C1 segment of cervical spinal cord (tissue), 14 donors: ENCODE measurements at regions not wholly inside any gene's neighbourhood (a gene's known extent, or its start where the extent isn't known, plus 50 kb on each side); places are given as distances from the start of the nearest gene placed in this dataset.

Experiments used
- DNase-seq, 14 donors: peaks; one replicate each; lab custom pipeline; 2025; lab: John Stamatoyannopoulos, UW

GRCh38 chr3:76683256-76683655, 356.6 kb upstream of the ROBO2 start:
- no peak for DNase-seq

- DNase-seq: no peak
Measured at GRCh38 chr3:76684946-76685345, 355.0 kb upstream of the ROBO2 start.

GRCh38 chr3:76685858-76686257, 354.0 kb upstream of the ROBO2 start:
- no peak for DNase-seq

- no peak for DNase-seq
Measured at GRCh38 chr3:76687019-76687418, 352.9 kb upstream of the ROBO2 start.

DNA sequence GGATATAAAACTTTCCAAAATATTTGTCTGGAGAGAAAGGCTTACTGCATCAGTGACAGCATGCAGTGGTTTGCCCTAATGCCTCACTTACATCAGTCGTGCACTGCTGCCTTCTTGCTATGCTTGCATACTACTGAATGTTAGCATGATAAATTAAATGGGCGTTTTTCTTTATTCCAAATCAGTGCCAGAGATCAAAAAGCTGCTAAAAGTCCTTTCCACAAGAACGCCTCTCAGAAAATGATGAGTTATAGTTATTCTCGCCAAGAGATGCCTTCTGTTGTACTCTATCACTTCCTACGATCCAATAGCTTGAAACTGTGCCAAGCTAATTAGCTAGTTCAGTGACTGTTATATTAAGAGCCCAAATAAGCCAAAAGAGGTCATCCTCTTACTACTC, 345.8 kb upstream of the ROBO2 start:
- no peak for DNase-seq

DNA sequence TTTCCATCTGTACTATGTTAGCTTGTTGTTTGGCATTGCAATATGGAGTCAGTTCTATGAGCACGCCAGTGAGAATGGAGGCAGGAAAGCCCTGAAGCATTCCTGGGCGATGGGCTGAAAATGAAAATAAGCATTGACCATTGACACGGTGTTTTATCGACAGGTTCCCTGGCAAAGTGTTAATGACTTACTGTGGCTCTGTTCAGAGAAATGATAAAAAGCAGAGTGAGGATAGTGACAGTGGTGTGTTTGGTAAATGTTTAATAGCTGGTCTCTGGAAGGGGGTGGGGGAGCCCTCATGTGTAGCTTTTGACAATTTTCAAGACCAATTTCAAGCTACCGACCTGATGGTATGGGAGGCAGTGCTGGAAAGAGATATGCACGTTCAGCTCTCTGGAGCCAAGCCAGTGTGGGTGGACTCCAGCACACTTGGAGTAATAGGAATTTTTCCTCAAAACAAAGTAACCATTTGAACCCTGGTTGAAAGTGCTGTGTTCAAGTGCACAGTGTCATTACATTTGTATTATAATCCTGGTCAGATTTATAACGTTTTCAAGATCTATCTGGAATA, 341.7 kb upstream of the ROBO2 start:
- DNase-seq: no peak

GRCh38 chr3:76699846-76700245, 340.1 kb upstream of the ROBO2 start:
- DNase-seq: no peak

GRCh38 chr3:76700323-76700722, 339.6 kb upstream of the ROBO2 start:
- no peak for DNase-seq

GRCh38 chr3:76702676-76703075, 337.2 kb upstream of the ROBO2 start:
- no peak for DNase-seq

DNA sequence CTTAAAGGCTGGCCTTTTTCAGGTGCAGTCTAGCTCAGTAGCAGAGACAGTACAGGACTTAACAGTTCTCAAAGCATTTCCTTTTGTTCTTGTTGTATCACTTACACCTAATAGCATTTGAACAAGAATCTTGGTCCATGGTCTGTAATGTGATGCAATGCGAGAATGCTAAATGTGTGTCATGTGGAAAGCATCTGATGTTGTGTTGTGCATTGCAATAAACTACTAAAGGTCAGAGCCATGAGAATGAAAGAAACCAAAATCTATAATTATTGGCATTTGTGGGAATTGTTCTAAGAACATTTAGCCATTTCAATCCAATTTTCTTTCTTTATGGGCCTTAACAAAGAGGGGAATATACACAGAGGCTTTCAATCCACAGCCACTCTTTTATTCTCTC, 324.5 kb upstream of the ROBO2 start:
- no peak for DNase-seq

GRCh38 chr3:76723366-76723765, 316.5 kb upstream of the ROBO2 start:
- no peak for DNase-seq

DNA sequence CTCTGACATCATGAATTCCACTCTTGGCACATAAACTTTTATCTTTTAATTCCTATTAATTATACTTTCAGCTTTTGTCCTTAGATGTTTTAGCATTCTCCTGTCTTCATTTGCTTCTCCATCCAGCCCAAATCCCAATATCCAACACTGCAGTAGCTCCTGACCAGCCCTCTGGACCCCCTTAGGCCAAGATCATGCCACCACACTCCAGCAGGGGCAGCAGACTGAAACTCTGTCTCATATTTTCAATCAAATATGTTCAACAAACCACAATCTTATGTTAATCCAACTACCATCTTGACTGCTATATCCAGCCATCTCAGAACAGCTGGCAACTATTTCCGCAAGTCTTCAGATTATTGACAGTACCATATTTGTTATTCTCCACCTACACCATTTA, 315.8 kb upstream of the ROBO2 start:
- DNase-seq: no peak

GRCh38 chr3:76724706-76725105, 315.2 kb upstream of the ROBO2 start:
- DNase-seq: no peak

- DNase-seq: no peak
Measured at GRCh38 chr3:76726034-76726433, 313.9 kb upstream of the ROBO2 start.

DNA sequence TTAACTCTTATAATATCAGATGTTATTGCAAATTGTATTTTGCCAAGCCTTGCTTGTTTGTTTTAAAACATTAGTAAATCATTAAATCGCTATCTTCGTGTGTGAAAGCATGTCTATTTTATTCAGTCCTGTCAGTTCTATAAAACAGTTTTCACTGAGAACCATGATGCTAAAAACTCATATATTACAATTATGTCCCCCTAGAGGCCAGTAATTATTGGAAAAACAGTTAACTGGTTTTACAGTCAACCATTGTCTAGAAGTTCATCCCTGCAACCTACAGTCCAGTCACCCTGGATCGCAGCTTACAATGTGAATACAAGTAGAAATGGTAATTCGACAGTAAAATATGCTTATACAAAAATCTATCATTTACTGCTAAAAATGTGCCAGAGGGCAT, 311.5 kb upstream of the ROBO2 start:
- DNase-seq: no peak

- no peak for DNase-seq
Measured at GRCh38 chr3:76731471-76731870, 308.4 kb upstream of the ROBO2 start.

- no peak for DNase-seq
Measured at GRCh38 chr3:76733073-76733759, 306.7 kb upstream of the ROBO2 start.

- DNase-seq: no peak
Measured at GRCh38 chr3:76735152-76735551, 304.7 kb upstream of the ROBO2 start.

DNA sequence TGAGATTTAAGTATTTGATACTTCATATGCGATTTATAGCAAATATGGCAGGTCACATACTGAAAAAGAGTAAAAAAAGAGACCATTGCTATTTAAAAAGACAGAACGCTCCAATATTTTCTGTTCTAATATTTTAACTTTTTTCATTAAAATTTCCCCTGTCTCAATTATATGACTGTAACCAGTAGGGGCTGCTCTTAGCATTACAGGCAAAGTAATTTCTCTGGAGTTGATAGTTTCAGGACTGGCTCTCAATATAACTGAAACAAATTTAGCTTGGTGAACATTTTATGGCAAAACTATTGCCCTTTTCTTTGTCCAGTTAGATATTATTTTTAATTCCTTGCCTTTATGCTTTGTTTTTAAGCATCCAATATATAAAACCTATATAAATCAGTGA, 286.3 kb upstream of the ROBO2 start:
- DNase-seq: no peak

GRCh38 chr3:76754247-76754646, 285.7 kb upstream of the ROBO2 start:
- DNase-seq: no peak

DNA sequence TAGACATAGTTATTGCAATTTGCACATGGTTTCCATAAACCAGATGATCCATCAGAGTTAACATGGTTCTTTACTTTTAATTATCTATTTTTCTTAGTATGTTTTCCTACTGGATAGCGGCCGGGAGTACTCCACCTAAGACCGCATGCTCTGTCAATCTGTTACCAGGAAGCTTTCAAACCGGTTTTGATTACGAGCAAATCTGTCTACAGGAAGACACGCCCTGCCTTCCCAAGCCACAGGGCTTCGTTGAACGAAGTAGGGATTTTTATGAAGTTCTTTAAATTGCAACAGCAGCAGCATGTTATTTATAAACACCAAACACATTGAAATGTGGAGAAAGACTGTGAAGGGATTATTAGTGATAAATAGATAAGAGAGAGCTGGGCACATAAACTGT, 283.3 kb upstream of the ROBO2 start:
- DNase-seq: no peak

- no peak for DNase-seq
Measured at GRCh38 chr3:76760336-76760735, 279.6 kb upstream of the ROBO2 start.

DNA sequence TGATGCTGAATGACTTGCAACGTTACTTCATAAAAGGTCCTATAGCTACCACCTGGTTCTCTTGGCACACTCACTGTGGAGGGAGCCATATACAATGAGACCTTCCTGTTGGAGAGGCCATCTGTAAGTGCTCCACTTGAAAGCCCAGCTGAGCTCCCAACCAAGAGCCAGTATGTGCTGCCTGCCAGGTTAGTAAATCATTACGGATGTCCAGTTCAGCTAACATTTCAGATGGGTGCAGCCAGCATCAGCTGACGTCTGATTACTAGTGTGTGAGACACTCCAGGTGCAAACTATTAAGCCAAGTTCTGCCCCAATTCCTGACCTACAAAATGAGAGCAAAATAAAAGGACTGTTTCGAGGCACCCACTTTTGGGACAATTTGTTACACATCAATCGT, 274.4 kb upstream of the ROBO2 start:
- DNase-seq: no peak

GRCh38 chr3:76768912-76769311, 271.0 kb upstream of the ROBO2 start:
- DNase-seq: no peak
